ENCODE measurements at regions not wholly inside any gene's neighbourhood (a gene's known extent, or its start where the extent isn't known, plus 50 kb on each side); places are given as distances from the start of the nearest gene placed in this dataset.

- TF ChIP-seq, protein P1, sequence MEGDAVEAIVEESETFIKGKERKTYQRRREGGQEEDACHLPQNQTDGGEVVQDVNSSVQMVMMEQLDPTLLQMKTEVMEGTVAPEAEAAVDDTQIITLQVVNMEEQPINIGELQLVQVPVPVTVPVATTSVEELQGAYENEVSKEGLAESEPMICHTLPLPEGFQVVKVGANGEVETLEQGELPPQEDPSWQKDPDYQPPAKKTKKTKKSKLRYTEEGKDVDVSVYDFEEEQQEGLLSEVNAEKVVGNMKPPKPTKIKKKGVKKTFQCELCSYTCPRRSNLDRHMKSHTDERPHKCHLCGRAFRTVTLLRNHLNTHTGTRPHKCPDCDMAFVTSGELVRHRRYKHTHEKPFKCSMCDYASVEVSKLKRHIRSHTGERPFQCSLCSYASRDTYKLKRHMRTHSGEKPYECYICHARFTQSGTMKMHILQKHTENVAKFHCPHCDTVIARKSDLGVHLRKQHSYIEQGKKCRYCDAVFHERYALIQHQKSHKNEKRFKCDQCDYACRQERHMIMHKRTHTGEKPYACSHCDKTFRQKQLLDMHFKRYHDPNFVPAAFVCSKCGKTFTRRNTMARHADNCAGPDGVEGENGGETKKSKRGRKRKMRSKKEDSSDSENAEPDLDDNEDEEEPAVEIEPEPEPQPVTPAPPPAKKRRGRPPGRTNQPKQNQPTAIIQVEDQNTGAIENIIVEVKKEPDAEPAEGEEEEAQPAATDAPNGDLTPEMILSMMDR (tag by site-specific recombination; IDR thresholded peaks at IDR 0.05) = no peak
- no peak for TF ChIP-seq IKZF3 (tag by site-specific recombination; IDR thresholded peaks at IDR 0.05)
- TF ChIP-seq MEIS1 (CRISPR knock-in tag; IDR thresholded peaks at IDR 0.05; ENCODE audit: borderline replicate concordance) = no peak
- no peak for TF ChIP-seq ZNF785 (tag by site-specific recombination; IDR thresholded peaks at IDR 0.05)
Measured at GRCh38 chr6:167747645-167748044, 79.1 kb upstream of the AFDN start.
